ENCODE measurements at regions not wholly inside any gene's neighbourhood (a gene's known extent, or its start where the extent isn't known, plus 50 kb on each side); places are given as distances from the start of the nearest gene placed in this dataset.

DNA sequence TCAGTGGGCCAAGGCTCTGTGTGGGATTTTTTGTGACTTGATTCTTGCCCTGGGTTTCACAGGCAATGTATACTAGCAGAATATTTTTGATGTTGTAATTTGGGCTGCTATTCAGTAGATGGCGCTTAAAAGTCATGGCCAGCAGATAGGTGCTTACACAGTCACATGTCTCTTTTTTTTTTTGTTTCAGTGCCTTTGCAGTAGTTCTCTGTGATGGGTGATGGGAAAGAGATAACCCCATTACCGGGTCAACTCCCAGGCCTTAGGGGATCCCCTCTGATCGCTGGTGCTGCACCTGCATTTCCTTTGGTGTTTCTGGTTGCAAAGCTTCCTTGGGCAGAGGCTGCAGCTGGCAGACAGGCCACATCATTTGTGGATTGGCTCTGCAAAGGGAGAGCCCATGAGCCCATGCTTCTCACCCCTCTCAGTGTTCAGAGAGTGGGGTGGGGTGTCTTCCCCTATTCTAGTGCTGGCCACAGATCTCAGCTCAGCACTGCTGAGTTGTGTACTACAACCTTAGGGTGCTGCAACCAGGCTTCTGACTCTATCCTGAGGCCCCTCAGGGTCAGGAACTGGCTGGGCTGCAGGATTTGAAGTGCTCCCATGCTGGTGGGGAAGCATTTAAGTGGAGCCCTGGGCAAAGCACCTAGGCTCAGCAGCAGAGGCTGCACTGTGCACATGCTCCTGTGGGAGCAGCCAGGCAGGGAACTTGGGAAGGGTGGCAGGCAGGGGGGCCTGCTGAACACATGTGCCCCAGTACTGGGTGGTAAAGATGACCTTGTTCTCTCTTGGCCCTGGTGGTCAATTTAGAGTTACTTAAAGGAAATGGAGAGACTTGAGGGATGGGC, 219.8 kb upstream of the SPHKAP start:
- no peaks in the 10 kb centered on the region for H3K4me1 ChIP-seq
- H3K27ac ChIP-seq (replicated peaks in 1 of 4): no peak overlapping the region
- H3K27me3 ChIP-seq: no peaks in the 10 kb centered on the region
- H3K4me3 ChIP-seq: no peak overlapping the region
- TF ChIP-seq EP300 (IDR thresholded peaks at IDR 0.05) (no peak), POLR2AphosphoS5 (IDR thresholded peaks at IDR 0.05) (no peak), POLR2A (IDR thresholded peaks at IDR 0.05; ENCODE audit: low read depth) (no peak)
- TF ChIP-seq, protein P1, sequence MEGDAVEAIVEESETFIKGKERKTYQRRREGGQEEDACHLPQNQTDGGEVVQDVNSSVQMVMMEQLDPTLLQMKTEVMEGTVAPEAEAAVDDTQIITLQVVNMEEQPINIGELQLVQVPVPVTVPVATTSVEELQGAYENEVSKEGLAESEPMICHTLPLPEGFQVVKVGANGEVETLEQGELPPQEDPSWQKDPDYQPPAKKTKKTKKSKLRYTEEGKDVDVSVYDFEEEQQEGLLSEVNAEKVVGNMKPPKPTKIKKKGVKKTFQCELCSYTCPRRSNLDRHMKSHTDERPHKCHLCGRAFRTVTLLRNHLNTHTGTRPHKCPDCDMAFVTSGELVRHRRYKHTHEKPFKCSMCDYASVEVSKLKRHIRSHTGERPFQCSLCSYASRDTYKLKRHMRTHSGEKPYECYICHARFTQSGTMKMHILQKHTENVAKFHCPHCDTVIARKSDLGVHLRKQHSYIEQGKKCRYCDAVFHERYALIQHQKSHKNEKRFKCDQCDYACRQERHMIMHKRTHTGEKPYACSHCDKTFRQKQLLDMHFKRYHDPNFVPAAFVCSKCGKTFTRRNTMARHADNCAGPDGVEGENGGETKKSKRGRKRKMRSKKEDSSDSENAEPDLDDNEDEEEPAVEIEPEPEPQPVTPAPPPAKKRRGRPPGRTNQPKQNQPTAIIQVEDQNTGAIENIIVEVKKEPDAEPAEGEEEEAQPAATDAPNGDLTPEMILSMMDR (IDR thresholded peaks at IDR 0.05): no peak
- DNase-seq (ENCODE audit: extremely low spot score): no peak
- intact Hi-C loops (cut with DNase I): no loop called here
- 87% methylated on average over 3 of the region's 3 CpGs for whole genome bisulfite sequencing
- H3K9me3 ChIP-seq: peaks cover 0 to 2% (median 0%) of the 10 kb centered on the region in 4 donors
- no peaks in the 10 kb centered on the region for H3K36me3 ChIP-seq

DNA sequence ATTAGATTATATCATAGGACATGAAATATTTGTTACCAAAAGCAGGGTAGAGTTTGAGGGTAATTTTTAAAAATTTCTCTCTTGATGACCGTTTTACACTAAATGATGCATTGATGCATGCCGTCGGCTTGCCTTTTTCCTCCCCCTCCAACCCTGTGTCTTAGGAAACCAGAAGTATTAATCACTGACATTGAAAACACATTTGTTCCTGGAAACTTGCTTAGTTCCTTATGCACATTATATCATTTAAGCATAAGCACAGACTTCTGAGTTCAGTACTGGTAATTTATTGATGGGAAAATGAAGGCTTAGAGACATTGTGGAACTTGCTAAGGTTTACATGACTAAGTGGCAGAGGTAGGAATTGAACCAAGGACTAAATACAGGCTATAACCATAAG, 206.3 kb upstream of the SPHKAP start:
- H3K9me3 ChIP-seq: no peaks in the 10 kb centered on the region
- no peaks in the 10 kb centered on the region for H3K4me1 ChIP-seq
- no peak for TF ChIP-seq POLR2AphosphoS5 (IDR thresholded peaks at IDR 0.05)
- no peak for TF ChIP-seq EP300 (IDR thresholded peaks at IDR 0.05)
- no peaks in the 10 kb centered on the region for H3K27me3 ChIP-seq
- no peaks in the 10 kb centered on the region for H3K36me3 ChIP-seq
- intact Hi-C loops (cut with DNase I): no loop called here
- no peak overlapping the region for H3K4me3 ChIP-seq
- WGBS: 59% methylated on average over 3 of the region's 3 CpGs
- no peak overlapping the region for H3K27ac ChIP-seq (replicated peaks in 1 of 4)
- DNase-seq (ENCODE audit: extremely low spot score): no peak

DNA sequence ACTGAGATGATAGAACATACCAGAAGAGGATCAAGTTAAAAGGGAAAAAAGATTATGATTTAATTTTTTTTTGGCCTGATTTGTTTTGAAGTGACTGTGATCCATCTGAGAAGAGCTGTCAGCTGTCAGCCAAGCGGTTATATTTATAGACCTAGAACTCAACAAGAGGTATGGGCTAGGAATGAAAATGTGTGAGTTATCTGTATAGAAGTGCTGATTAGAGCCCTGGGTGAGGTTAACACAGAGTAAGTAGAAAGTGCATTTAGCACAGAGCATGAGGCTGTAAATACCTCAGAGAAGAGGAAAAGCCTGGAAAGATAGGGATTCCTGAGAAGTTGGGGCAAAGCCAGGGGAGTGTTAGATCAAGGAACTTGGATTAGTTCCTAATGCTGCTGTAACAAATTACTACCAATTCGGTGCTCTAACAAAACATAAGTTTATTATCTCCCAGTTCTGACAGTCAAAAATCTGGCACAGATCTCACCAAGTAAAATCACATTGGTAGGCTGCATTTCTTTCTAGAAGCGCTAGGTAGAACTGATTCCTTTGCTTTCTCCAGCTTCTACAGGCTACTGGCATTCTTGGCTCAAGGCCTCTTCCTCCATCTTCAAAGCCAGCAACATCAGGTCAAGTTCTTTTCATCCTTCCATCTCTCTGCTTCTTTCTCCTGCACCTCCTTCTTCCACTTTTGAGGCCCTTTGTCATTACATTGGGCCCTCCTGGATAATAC, 197.4 kb upstream of the SPHKAP start:
- Histone ChIP-seq H3K4me3 (no peak overlapping the region), H3K27me3 (no peaks in the 10 kb centered on the region), H3K9me3 (no peaks in the 10 kb centered on the region), H3K4me1 (no peaks in the 10 kb centered on the region), H3K36me3 (no peaks in the 10 kb centered on the region), H3K27ac (replicated peaks in 1 of 4) (no peak overlapping the region)
- DNase-seq (ENCODE audit: extremely low spot score): no peak
- TF ChIP-seq POLR2AphosphoS5 (IDR thresholded peaks at IDR 0.05) (no peak), POLR2A (IDR thresholded peaks at IDR 0.05; ENCODE audit: low read depth) (no peak), EP300 (IDR thresholded peaks at IDR 0.05) (no peak)
- TF ChIP-seq, protein P1 (IDR thresholded peaks at IDR 0.05): no peak
- 46% methylated on average over 3 of the region's 3 CpGs for WGBS
- intact Hi-C loops (cut with DNase I): no loop called here

DNA sequence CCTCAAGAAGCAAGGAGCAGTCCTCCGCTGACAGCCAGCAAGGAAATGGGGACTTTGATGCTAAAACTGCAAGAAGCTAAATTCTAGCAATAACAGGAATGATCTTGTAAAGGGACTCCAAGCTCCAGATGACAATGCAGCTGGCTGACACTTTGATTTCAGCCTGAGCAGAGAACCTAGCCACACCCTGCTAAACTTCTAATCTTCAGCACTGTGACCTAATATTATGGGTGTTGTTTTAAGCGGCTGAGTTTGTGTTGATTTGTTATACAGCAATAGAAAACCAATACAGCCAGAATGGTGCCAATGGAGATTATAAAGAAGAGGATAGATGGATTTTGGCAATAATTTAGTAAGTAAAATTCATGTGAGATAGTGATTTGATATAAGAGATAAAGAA, 196.7 kb upstream of the SPHKAP start:
- WGBS: 82% methylated on average over 2 of the region's 2 CpGs
- Histone ChIP-seq H3K9me3 (no peaks in the 10 kb centered on the region), H3K4me1 (no peaks in the 10 kb centered on the region), H3K4me3 (no peak overlapping the region), H3K36me3 (no peaks in the 10 kb centered on the region), H3K27ac (replicated peaks in 1 of 4) (no peak overlapping the region), H3K27me3 (no peaks in the 10 kb centered on the region)
- TF ChIP-seq POLR2A (IDR thresholded peaks at IDR 0.05; ENCODE audit: low read depth): no peak
- TF ChIP-seq POLR2AphosphoS5 (IDR thresholded peaks at IDR 0.05): no peak
- TF ChIP-seq, protein P1 (IDR thresholded peaks at IDR 0.05): no peak
- TF ChIP-seq EP300 (IDR thresholded peaks at IDR 0.05): no peak
- DNase-seq (ENCODE audit: extremely low spot score): no peak
- intact Hi-C loops (cut with DNase I): no loop called here

DNA sequence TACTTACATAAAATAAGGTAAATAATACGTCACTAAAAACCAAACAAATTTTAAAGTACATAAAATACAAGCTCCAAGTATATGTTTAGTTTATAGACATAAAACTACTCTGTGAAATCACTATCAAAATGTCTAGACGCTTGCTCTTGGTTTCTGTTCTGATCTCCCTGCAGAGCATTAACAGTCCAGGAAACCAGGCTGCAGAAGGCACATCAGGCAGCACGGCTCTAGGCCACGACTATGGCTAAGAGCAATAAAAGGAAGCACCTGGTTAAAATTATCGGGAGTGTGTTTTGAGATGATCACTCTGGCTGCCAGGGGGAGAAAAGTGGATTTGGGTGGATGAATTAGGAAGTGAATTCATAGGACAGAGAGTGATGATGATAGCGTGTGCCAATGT, 196.0 kb upstream of the SPHKAP start:
- no peak overlapping the region for H3K27ac ChIP-seq (replicated peaks in 1 of 4)
- 43% methylated on average over 6 of the region's 6 CpGs for WGBS
- no peaks in the 10 kb centered on the region for H3K27me3 ChIP-seq
- no peak overlapping the region for H3K4me3 ChIP-seq
- no peak for DNase-seq (ENCODE audit: extremely low spot score)
- H3K36me3 ChIP-seq: no peaks in the 10 kb centered on the region
- intact Hi-C loops (cut with DNase I): no loop called here
- H3K4me1 ChIP-seq: no peaks in the 10 kb centered on the region
- TF ChIP-seq POLR2A (IDR thresholded peaks at IDR 0.05; ENCODE audit: low read depth): no peak
- TF ChIP-seq, protein P1 (IDR thresholded peaks at IDR 0.05): no peak
- no peak for TF ChIP-seq EP300 (IDR thresholded peaks at IDR 0.05)
- TF ChIP-seq POLR2AphosphoS5 (IDR thresholded peaks at IDR 0.05): no peak
- H3K9me3 ChIP-seq: no peaks in the 10 kb centered on the region
